B cell (primary cell): ENCODE measurements at regions not wholly inside any gene's neighbourhood (a gene's known extent, or its start where the extent isn't known, plus 50 kb on each side); places are given as distances from the start of the nearest gene placed in this dataset.

Experiments used
- EZH2 ChIP-seq: IDR thresholded peaks from 2 replicates; pipeline ENCODE4 v1.6.1; 2012; ENCODE audit warnings: borderline replicate concordance, low read depth, mild to moderate bottlenecking, moderate library complexity, low read length; ENCODE audit not compliant: insufficient read depth, poor library complexity, severe bottlenecking
- TF ChIP-seq, protein P1 (sequence below): fragments of 200-600 bp; IDR thresholded peaks from one replicate; pipeline ENCODE4 v1.8.0; 2022; ENCODE audit warnings: antibody characterized with exemption, mild to moderate bottlenecking

DNA sequence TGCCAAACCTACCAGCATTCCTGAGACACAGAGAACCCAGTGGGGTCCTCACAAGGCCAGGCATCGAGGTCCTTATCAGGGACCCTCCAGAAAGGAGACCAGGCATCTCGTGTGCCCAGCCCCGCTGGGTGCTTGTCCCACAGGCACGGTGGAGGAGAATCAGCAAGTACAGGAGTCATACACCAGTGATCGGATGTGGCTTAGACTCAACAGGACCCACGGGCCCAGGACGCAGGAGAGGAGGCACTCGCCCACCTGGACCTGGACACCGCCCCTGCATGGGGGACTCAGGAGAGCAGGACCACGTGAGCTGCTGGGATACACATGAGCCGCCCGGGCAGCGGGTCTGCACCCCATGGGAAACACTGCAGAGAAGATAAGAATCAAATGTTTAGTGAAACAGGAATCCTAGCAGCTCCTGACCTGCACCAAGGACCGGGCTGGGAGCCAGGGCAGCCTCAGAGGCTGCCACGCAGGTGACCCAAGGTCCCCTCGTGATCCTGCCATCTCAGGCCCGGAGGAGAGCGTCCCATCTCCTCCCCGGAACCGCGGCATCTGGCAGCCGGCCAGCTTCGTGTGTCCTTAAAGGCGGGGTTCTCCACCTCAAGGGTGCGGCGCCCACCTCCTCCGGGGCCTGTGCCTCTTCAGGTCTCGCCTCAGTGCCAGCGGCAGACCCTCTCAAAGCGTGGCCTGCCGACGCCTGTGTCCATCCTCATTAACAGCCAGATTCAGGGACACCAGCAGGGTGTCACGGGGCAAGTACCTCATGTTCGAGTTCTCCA, 59.2 kb downstream of the FOXL3 start:
- TF ChIP-seq, protein P1, sequence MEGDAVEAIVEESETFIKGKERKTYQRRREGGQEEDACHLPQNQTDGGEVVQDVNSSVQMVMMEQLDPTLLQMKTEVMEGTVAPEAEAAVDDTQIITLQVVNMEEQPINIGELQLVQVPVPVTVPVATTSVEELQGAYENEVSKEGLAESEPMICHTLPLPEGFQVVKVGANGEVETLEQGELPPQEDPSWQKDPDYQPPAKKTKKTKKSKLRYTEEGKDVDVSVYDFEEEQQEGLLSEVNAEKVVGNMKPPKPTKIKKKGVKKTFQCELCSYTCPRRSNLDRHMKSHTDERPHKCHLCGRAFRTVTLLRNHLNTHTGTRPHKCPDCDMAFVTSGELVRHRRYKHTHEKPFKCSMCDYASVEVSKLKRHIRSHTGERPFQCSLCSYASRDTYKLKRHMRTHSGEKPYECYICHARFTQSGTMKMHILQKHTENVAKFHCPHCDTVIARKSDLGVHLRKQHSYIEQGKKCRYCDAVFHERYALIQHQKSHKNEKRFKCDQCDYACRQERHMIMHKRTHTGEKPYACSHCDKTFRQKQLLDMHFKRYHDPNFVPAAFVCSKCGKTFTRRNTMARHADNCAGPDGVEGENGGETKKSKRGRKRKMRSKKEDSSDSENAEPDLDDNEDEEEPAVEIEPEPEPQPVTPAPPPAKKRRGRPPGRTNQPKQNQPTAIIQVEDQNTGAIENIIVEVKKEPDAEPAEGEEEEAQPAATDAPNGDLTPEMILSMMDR: no peak
- no peak for TF ChIP-seq EZH2
